Endothelial cell of umbilical vein (primary cell): ENCODE measurements at regions not wholly inside any gene's neighbourhood (a gene's known extent, or its start where the extent isn't known, plus 50 kb on each side); places are given as distances from the start of the nearest gene placed in this dataset.

Experiments
- BruUV-seq: library from RNA; stranded (reverse); fragments of 400-500 nt; replicated peaks from 2 replicates; lab custom pipeline; 2021; lab: Mats Ljungman, UMichigan
- CTCF ChIA-PET: fragments of 300-600, 350-600 bp; sonication (Branson Sonifier 250); formaldehyde crosslinking; loops from one replicate; lab custom pipeline; 2021; ENCODE audit warnings: antibody characterized with exemption, inconsistent platforms; lab: Charles Lee
- POLR2A ChIA-PET: fragments of 300-600, 350-600 bp; sonication (Branson Sonifier 250); formaldehyde crosslinking; loops from one replicate; lab custom pipeline; 2021; ENCODE audit warnings: antibody characterized with exemption, inconsistent platforms; lab: Charles Lee
- DNase-seq: peaks from one replicate; pipeline ENCODE4 v3.0.0-alpha.2; 2011; ENCODE audit warnings: low read depth, low spot score
- FAIRE-seq: peaks from 2 replicates; lab custom pipeline; 2011; peaks lifted over from hg19 to GRCh38; lab: Jason Lieb, UNC
- H2AFZ ChIP-seq: 2 replicates; pipeline ENCODE4 v1.6.0; 2012; ENCODE audit warnings: low read depth, low read length, control low read depth, inconsistent platforms
- H3K27ac ChIP-seq: 2 replicates; pipeline ENCODE4 v1.5.1; 2011; ENCODE audit warnings: low read depth, mild to moderate bottlenecking, control low read depth, low read length, moderate library complexity; ENCODE audit not compliant: insufficient read depth
- H3K27me3 ChIP-seq, 2 experiments: 2 replicates each; pipeline versions ENCODE4 v1.6.0 to v1.6.1; 2011; ENCODE audit warnings: low read length in 2 of 2, mixed read lengths in 1 of 2; ENCODE audit not compliant: control insufficient read depth in 2 of 2, insufficient read depth in 2 of 2
- H3K36me3 ChIP-seq, 2 experiments: 2 replicates in 1 of 2; 3 replicates in 1 of 2; pipeline ENCODE4 v1.5.1; 2011; ENCODE audit warnings: low read length in 2 of 2, mild to moderate bottlenecking in 1 of 2, moderate library complexity in 1 of 2; ENCODE audit not compliant: control insufficient read depth in 2 of 2, insufficient read depth in 2 of 2; ENCODE audit errors: extremely low read depth in 1 of 2
- H3K4me1 ChIP-seq: 3 replicates; pipeline ENCODE4 v1.5.1; 2011; ENCODE audit warnings: mild to moderate bottlenecking, low read length; ENCODE audit not compliant: control insufficient read depth, insufficient read depth; ENCODE audit errors: extremely low read depth
- H3K4me2 ChIP-seq: 2 replicates; pipeline ENCODE4 v1.6.1; 2011; ENCODE audit warnings: low read length, control low read depth, mixed read lengths; ENCODE audit not compliant: insufficient read depth
- H3K4me3 ChIP-seq, 3 experiments: fragments of 200-600 bp in 1 of 3; sonication (generic), shearing (Covaris generic) in 1 of 3; replicated peaks in 1 of 3; 2 replicates each; pipeline ENCODE4 v1.5.1; 2011 to 2016; ENCODE audit warnings: control low read depth in 3 of 3, low read length in 3 of 3, mild to moderate bottlenecking in 2 of 3, inconsistent platforms in 1 of 3, low read depth in 1 of 3, moderate library complexity in 1 of 3; ENCODE audit not compliant: insufficient read depth in 1 of 3
- H3K79me2 ChIP-seq: 2 replicates; pipeline ENCODE4 v1.6.0; 2012; ENCODE audit warnings: low read length, inconsistent platforms; ENCODE audit not compliant: control insufficient read depth, insufficient read depth
- H3K9ac ChIP-seq: replicated peaks from 2 replicates; pipeline ENCODE3; 2011; ENCODE audit warnings: low read length, control low read depth; ENCODE audit not compliant: insufficient read depth; ENCODE audit errors: extremely low read depth
- H3K9me1 ChIP-seq: replicated peaks from 3 replicates; pipeline ENCODE4 v1.6.0; 2011; ENCODE audit warnings: mild to moderate bottlenecking, low read length; ENCODE audit not compliant: control insufficient read depth, insufficient read depth; ENCODE audit errors: extremely low read depth
- H3K9me3 ChIP-seq: replicated peaks from 2 replicates; pipeline ENCODE4 v1.5.1; 2012; ENCODE audit warnings: low read length, inconsistent platforms; ENCODE audit not compliant: control insufficient read depth, insufficient read depth
- H4K20me1 ChIP-seq: replicated peaks from 2 replicates; pipeline ENCODE3; 2011; ENCODE audit warnings: mild to moderate bottlenecking, low read length; ENCODE audit not compliant: control insufficient read depth, insufficient read depth; ENCODE audit errors: extremely low read depth
- EZH2 ChIP-seq: IDR thresholded peaks from 2 replicates; pipeline ENCODE4 v1.6.1; 2012; ENCODE audit warnings: borderline replicate concordance, low read depth, mild to moderate bottlenecking, moderate library complexity, low read length, inconsistent platforms; ENCODE audit not compliant: severe bottlenecking
- FOS ChIP-seq: IDR thresholded peaks from 2 replicates; pipeline ENCODE4 v1.6.1; 2011; ENCODE audit warnings: mild to moderate bottlenecking, low read length, moderate library complexity, borderline replicate concordance; ENCODE audit not compliant: insufficient read depth
- GATA2 ChIP-seq: IDR thresholded peaks from 2 replicates; pipeline ENCODE4 v1.7.0; 2011; ENCODE audit warnings: low read depth, mild to moderate bottlenecking, moderate library complexity, mixed read lengths, low read length; ENCODE audit not compliant: insufficient read length, insufficient read depth
- JUN ChIP-seq: IDR thresholded peaks from 2 replicates; pipeline ENCODE4 v1.6.1; 2011; ENCODE audit warnings: borderline replicate concordance, low read depth; ENCODE audit not compliant: insufficient read length, insufficient read depth
- MYC ChIP-seq: IDR thresholded peaks from one replicate; pipeline ENCODE4 v1.6.1; 2011; ENCODE audit warnings: mild to moderate bottlenecking, low read depth, low read length
- POLR2A ChIP-seq: IDR thresholded peaks from 2 replicates; pipeline ENCODE4 v1.6.1; 2012; ENCODE audit warnings: low read depth, mild to moderate bottlenecking, control low read depth, low read length
- POLR2AphosphoS5 ChIP-seq: IDR thresholded peaks from 2 replicates; pipeline ENCODE4 v1.6.1; 2012; ENCODE audit warnings: low read depth, mild to moderate bottlenecking, control low read depth, low read length, moderate library complexity; ENCODE audit not compliant: insufficient read depth
- dilution Hi-C: fragments of 300-500 bp; cut with MboI; formaldehyde crosslinking; loops from one replicate; pipeline ENCODE4 v1.15.0; 2019; ENCODE audit warnings: low sequenced_read_pairs; ENCODE audit not compliant: extremely low pct_ligation_motif_present
- intact Hi-C: fragments of 100-400 bp; cut with micrococcal nuclease; formaldehyde crosslinking; loops from one replicate; pipeline ENCODE4 v1.10.0; 2022
- TF ChIP-seq, protein P1 (sequence below), 2 donors: IDR thresholded peaks; 1 replicate in 1 of 2; 2 replicates in 1 of 2; pipeline ENCODE4 v1.5.1; 2011; ENCODE audit warnings: low read length in 2 of 2, mild to moderate bottlenecking in 2 of 2, moderate library complexity in 2 of 2, control low read depth in 1 of 2, inconsistent platforms in 1 of 2, low read depth in 1 of 2; ENCODE audit not compliant: insufficient read depth in 1 of 2; ENCODE audit errors: extremely low read depth in 1 of 2
- TF ChIP-seq, protein P2 (sequence below): IDR thresholded peaks from 2 replicates; pipeline ENCODE4 v1.6.1; 2011; ENCODE audit not compliant: insufficient read depth, insufficient read length

GRCh38 chr13:109941221-109941620 is 154.8 kb upstream of the IRS2 start:
- BruUV-seq: no TSS peak
- no peak overlapping the region for H3K9ac ChIP-seq
- H3K9me3 ChIP-seq: no peaks in the 10 kb centered on the region
- DNase-seq (no peak), FAIRE-seq (no peak)
- CTCF ChIA-PET: no interaction called here
- H3K4me2 ChIP-seq: no peak overlapping the region
- POLR2A ChIA-PET: no interaction called here
- no peaks in the 10 kb centered on the region for H4K20me1 ChIP-seq
- no peaks in the 10 kb centered on the region for H3K9me1 ChIP-seq
- intact Hi-C loops: no loop called here
- no peak overlapping the region for H2AFZ ChIP-seq
- H3K36me3 ChIP-seq: no peaks in the 10 kb centered on the region
- H3K79me2 ChIP-seq: no peaks in the 10 kb centered on the region
- TF ChIP-seq GATA2 (no peak), EZH2 (no peak), JUN (no peak), FOS (no peak), POLR2AphosphoS5 (no peak), POLR2A (no peak), MYC (no peak)
- TF ChIP-seq, protein P1, sequence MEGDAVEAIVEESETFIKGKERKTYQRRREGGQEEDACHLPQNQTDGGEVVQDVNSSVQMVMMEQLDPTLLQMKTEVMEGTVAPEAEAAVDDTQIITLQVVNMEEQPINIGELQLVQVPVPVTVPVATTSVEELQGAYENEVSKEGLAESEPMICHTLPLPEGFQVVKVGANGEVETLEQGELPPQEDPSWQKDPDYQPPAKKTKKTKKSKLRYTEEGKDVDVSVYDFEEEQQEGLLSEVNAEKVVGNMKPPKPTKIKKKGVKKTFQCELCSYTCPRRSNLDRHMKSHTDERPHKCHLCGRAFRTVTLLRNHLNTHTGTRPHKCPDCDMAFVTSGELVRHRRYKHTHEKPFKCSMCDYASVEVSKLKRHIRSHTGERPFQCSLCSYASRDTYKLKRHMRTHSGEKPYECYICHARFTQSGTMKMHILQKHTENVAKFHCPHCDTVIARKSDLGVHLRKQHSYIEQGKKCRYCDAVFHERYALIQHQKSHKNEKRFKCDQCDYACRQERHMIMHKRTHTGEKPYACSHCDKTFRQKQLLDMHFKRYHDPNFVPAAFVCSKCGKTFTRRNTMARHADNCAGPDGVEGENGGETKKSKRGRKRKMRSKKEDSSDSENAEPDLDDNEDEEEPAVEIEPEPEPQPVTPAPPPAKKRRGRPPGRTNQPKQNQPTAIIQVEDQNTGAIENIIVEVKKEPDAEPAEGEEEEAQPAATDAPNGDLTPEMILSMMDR (IDR thresholded peaks at IDR 0.05; ENCODE audit: extremely low read depth in 1 of 2, insufficient read depth in 1 of 2, low read depth in 1 of 2, low read length in 2 of 2): no peak
- TF ChIP-seq, protein P2, sequence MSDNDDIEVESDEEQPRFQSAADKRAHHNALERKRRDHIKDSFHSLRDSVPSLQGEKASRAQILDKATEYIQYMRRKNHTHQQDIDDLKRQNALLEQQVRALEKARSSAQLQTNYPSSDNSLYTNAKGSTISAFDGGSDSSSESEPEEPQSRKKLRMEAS: no peak
- no peak overlapping the region for H3K4me3 ChIP-seq
- no peak overlapping the region for H3K27ac ChIP-seq
- no peaks in the 10 kb centered on the region for H3K4me1 ChIP-seq
- dilution Hi-C loops: no loop called here
- peaks cover 0 to 3% of the 10 kb centered on the region in 2 experiments for H3K27me3 ChIP-seq
